NT2/D1 (cell line): ENCODE measurements at regions not wholly inside any gene's neighbourhood (a gene's known extent, or its start where the extent isn't known, plus 50 kb on each side); places are given as distances from the start of the nearest gene placed in this dataset.

ENCODE experiments used
- YY1 ChIP-seq: IDR thresholded peaks from 2 replicates; pipeline ENCODE4 v1.6.1; 2011; ENCODE audit not compliant: insufficient read length, insufficient read depth
- ZNF274 ChIP-seq: IDR thresholded peaks from 2 replicates; pipeline ENCODE4 v1.6.1; 2011; ENCODE audit warnings: mild to moderate bottlenecking, low read depth, low read length

- TF ChIP-seq ZNF274, result no peak
- TF ChIP-seq YY1, result no peak
These were observed 87.6 kb downstream of the CDC42EP3 start for GRCh38 chr2:37583867-37584266.
